SK-N-SH (cell line): ENCODE measurements at regions not wholly inside any gene's neighbourhood (a gene's known extent, or its start where the extent isn't known, plus 50 kb on each side); places are given as distances from the start of the nearest gene placed in this dataset.

Experiments
- CTCF ChIA-PET: fragments of 300-600, 350-600 bp; formaldehyde crosslinking; extraction: SDS; loops from one replicate; lab custom pipeline; 2021; lab: Yijun Ruan, JAX
- POLR2A ChIA-PET: fragments of 350-600 bp; sonication (Branson Sonifier 250); formaldehyde crosslinking; extraction: SDS; loops from one replicate; lab custom pipeline; 2020; ENCODE audit warnings: antibody characterized with exemption, inconsistent platforms; lab: Yijun Ruan, JAX
- DNase-seq: peaks from one replicate; pipeline ENCODE4 v3.0.0; 2012
- H2AFZ ChIP-seq: fragments of 200-600 bp; sonication (generic); 2 replicates; pipeline ENCODE4 v1.8.1; 2016; ENCODE audit warnings: antibody characterized with exemption, mild to moderate bottlenecking, low read depth
- H3F3A ChIP-seq: fragments of 200-600 bp; sonication (generic); replicated peaks from 2 replicates; pipeline ENCODE3; 2016; ENCODE audit warnings: antibody characterized with exemption, mild to moderate bottlenecking; ENCODE audit not compliant: insufficient read depth
- H3K27ac ChIP-seq, 2 experiments: fragments of 200-500 bp in 1 of 2; fragments of 200-600 bp in 1 of 2; sonication (Bioruptor generic) in 1 of 2; sonication (generic), shearing (Covaris generic) in 1 of 2; 2 replicates each; pipeline versions ENCODE4 v1.5.1 to v1.6.1; 2014 to 2016; ENCODE audit warnings: low read depth in 2 of 2, inconsistent platforms in 1 of 2, low read length in 1 of 2, mild to moderate bottlenecking in 1 of 2, mixed read lengths in 1 of 2
- H3K27me3 ChIP-seq: fragments of 200-600 bp; sonication (generic), shearing (Covaris generic); 2 replicates; pipeline ENCODE4 v1.6.1; 2016; ENCODE audit warnings: mixed run types; ENCODE audit not compliant: insufficient read depth
- H3K36me3 ChIP-seq, 2 experiments: fragments of 200-500 bp in 1 of 2; fragments of 200-600 bp in 1 of 2; sonication (Bioruptor generic) in 1 of 2; sonication (generic) in 1 of 2; replicated peaks in 1 of 2; 2 replicates each; pipeline versions ENCODE3 to v1.5.1; 2014 to 2016; ENCODE audit warnings: low read length in 1 of 2, mild to moderate bottlenecking in 1 of 2; ENCODE audit not compliant: insufficient read depth in 2 of 2, control insufficient read depth in 1 of 2
- H3K4me1 ChIP-seq, 2 experiments: fragments of 200-500 bp in 1 of 2; fragments of 200-600 bp in 1 of 2; sonication (Bioruptor generic) in 1 of 2; sonication (generic), shearing (Covaris generic) in 1 of 2; 2 replicates each; pipeline versions ENCODE4 v1.5.1 to v1.6.1; 2014 to 2016; ENCODE audit warnings: low read depth in 1 of 2, low read length in 1 of 2, mixed run types in 1 of 2; ENCODE audit not compliant: insufficient read depth in 2 of 2, control insufficient read depth in 1 of 2
- H3K4me2 ChIP-seq: fragments of 200-600 bp; sonication (generic), shearing (Covaris generic); 2 replicates; pipeline ENCODE4 v1.6.1; 2017; ENCODE audit warnings: mixed run types
- H3K4me3 ChIP-seq, 2 experiments: fragments of 200-500 bp in 1 of 2; fragments of 200-600 bp in 1 of 2; sonication (Bioruptor generic) in 1 of 2; sonication (generic), shearing (Covaris generic) in 1 of 2; 2 replicates each; pipeline versions ENCODE4 v1.5.1 to v1.8.1; 2014 to 2016; ENCODE audit warnings: low read depth in 2 of 2, inconsistent platforms in 1 of 2, low read length in 1 of 2, mild to moderate bottlenecking in 1 of 2, mixed read lengths in 1 of 2, moderate library complexity in 1 of 2
- H3K79me2 ChIP-seq: fragments of 200-600 bp; sonication (generic); 2 replicates; pipeline ENCODE4 v1.8.1; 2017; ENCODE audit warnings: mild to moderate bottlenecking; ENCODE audit not compliant: insufficient read depth
- H3K9ac ChIP-seq: fragments of 200-600 bp; sonication (generic); 2 replicates; pipeline ENCODE4 v1.6.1; 2017; ENCODE audit warnings: mixed run types
- H3K9me2 ChIP-seq: fragments of 200-600 bp; sonication (generic); 2 replicates; pipeline ENCODE4 v1.6.1; 2017; ENCODE audit warnings: mixed run types
- H3K9me3 ChIP-seq: fragments of 200-600 bp; sonication (generic); 2 replicates; pipeline ENCODE4 v1.6.1; 2017; ENCODE audit warnings: mixed run types, mild to moderate bottlenecking, moderate library complexity
- H4K20me1 ChIP-seq: fragments of 200-600 bp; sonication (generic); 2 replicates; pipeline ENCODE4 v1.6.1; 2017; ENCODE audit warnings: mild to moderate bottlenecking, mixed run types; ENCODE audit not compliant: insufficient read depth
- ELF1 ChIP-seq: IDR thresholded peaks from 2 replicates; pipeline ENCODE4 v1.4.0; 2012
- EP300 ChIP-seq, 2 experiments: IDR thresholded peaks; 2 replicates each; pipeline versions ENCODE4 v1.4.0 to v1.6.1; 2012; ENCODE audit warnings: borderline replicate concordance in 1 of 2, low read depth in 1 of 2, low read length in 1 of 2
- GABPA ChIP-seq: IDR thresholded peaks from 2 replicates; pipeline ENCODE4 v1.4.0; 2012; ENCODE audit warnings: low read depth, mild to moderate bottlenecking
- JUND ChIP-seq: IDR thresholded peaks from 2 replicates; pipeline ENCODE4 v1.4.0; 2012
- MXI1 ChIP-seq: IDR thresholded peaks from 2 replicates; pipeline ENCODE4 v1.6.1; 2012; ENCODE audit warnings: mild to moderate bottlenecking, low read depth, low read length, improper control_type of control experiment
- NFIC ChIP-seq: IDR thresholded peaks from 2 replicates; pipeline ENCODE4 v1.4.0; 2012; ENCODE audit warnings: borderline replicate concordance
- NRF1 ChIP-seq: IDR thresholded peaks from 2 replicates; pipeline ENCODE4 v1.6.1; 2012; ENCODE audit warnings: low read depth, mild to moderate bottlenecking, low read length
- PBX3 ChIP-seq: IDR thresholded peaks from 2 replicates; pipeline ENCODE4; 2012
- POLR2AphosphoS5 ChIP-seq: IDR thresholded peaks from 2 replicates; pipeline ENCODE4 v1.6.1; 2012; ENCODE audit warnings: low read depth, low read length
- RAD21 ChIP-seq: IDR thresholded peaks from 2 replicates; pipeline ENCODE4 v1.6.1; 2012; ENCODE audit warnings: mild to moderate bottlenecking, low read length
- RFX5 ChIP-seq: IDR thresholded peaks from 2 replicates; pipeline ENCODE4 v1.6.1; 2012; ENCODE audit warnings: mild to moderate bottlenecking, improper control_type of control experiment, low read length
- SIN3A ChIP-seq: IDR thresholded peaks from 2 replicates; pipeline ENCODE4 v1.6.1; 2012; ENCODE audit warnings: low read depth, mild to moderate bottlenecking, low read length, moderate library complexity, borderline replicate concordance
- SMC3 ChIP-seq: IDR thresholded peaks from 2 replicates; pipeline ENCODE4 v1.6.1; 2012; ENCODE audit warnings: low read depth, low read length, improper control_type of control experiment
- TAF1 ChIP-seq: IDR thresholded peaks from 2 replicates; pipeline ENCODE4 v1.6.1; 2012; ENCODE audit warnings: low read depth, mild to moderate bottlenecking, low read length, moderate library complexity, borderline replicate concordance
- TCF12 ChIP-seq: IDR thresholded peaks from 2 replicates; pipeline ENCODE4 v1.4.0; 2012
- USF1 ChIP-seq: IDR thresholded peaks from 2 replicates; pipeline ENCODE4 v1.4.0; 2012; ENCODE audit warnings: low read depth, borderline replicate concordance
- USF2 ChIP-seq: fragments of 150-350 bp; IDR thresholded peaks from 2 replicates; pipeline ENCODE4 v1.6.1; 2017; ENCODE audit warnings: antibody characterized with exemption, low read length, low read depth, borderline replicate concordance
- YY1 ChIP-seq: IDR thresholded peaks from 2 replicates; pipeline ENCODE4 v1.4.0; 2012; ENCODE audit warnings: low read depth, mild to moderate bottlenecking
- WGBS: methylation state at CpG from one replicate; pipeline ENCODE4 v1.1.6; 2017; ENCODE audit warnings: low lambda C conversion rate; 5-methylcytosine and 5-hydroxymethylcytosine counted together

GRCh38 chr3:177421481-177421785 lies 224.2 kb upstream of the TBL1XR1 start:
- Histone ChIP-seq H3K9ac (no peak overlapping the region), H3K9me3 (no peaks in the 10 kb centered on the region), H2AFZ (no peak overlapping the region), H3K4me2 (no peak overlapping the region), H3K27ac (no peak overlapping the region), H3K9me2 (no peaks in the 10 kb centered on the region), H4K20me1 (no peaks in the 10 kb centered on the region), H3K4me3 (no peak overlapping the region), H3K4me1 (peaks cover 0 to 7% of the 10 kb centered on the region in 2 experiments; a peak in 1 of 4 replicates), H3F3A (no peaks in the 10 kb centered on the region), H3K79me2 (no peaks in the 10 kb centered on the region), H3K36me3 (no peaks in the 10 kb centered on the region), H3K27me3 (no peaks in the 10 kb centered on the region)
- no peak for DNase-seq
- POLR2A ChIA-PET, result no interaction called here
- TF ChIP-seq TAF1, result no peak
- WGBS, result 100% methylated on average over 1 of the region's 1 CpG
- CTCF ChIA-PET, result interaction anchor here (0.8 kb wide), 1 partner anchor 15 kb away, joined by 3 read pairs; no protein-coding TSS in a partner anchor

- Histone ChIP-seq H3K4me1 (peaks cover 0 to 7% of the 10 kb centered on the region in 2 experiments; a peak in 1 of 4 replicates), H3K9me3 (no peaks in the 10 kb centered on the region), H3K79me2 (no peaks in the 10 kb centered on the region), H3K9ac (no peak overlapping the region), H3F3A (no peaks in the 10 kb centered on the region), H3K4me3 (no peak overlapping the region), H3K9me2 (no peaks in the 10 kb centered on the region), H3K36me3 (no peaks in the 10 kb centered on the region), H3K4me2 (no peak overlapping the region), H2AFZ (no peak overlapping the region), H3K27ac (no peak overlapping the region), H3K27me3 (no peaks in the 10 kb centered on the region), H4K20me1 (no peaks in the 10 kb centered on the region)
- ChIA-PET CTCF (interaction anchor here (1.3 kb wide), 1 partner anchor 97 kb away, joined by 3 read pairs; no protein-coding TSS in a partner anchor), POLR2A (interaction anchor here (0.6 kb wide), 1 partner anchor 210 kb away, joined by 3 read pairs; no protein-coding TSS in a partner anchor)
- TF ChIP-seq SIN3A (no peak), MXI1 (no peak), NRF1 (no peak), USF1 (no peak), YY1 (no peak), TCF12 (no peak), POLR2AphosphoS5 (no peak), SMC3 (no peak), JUND (no peak), GABPA (no peak), NFIC (no peak), EP300 (IDR thresholded peaks at IDR 0.05; ENCODE audit: borderline replicate concordance in 1 of 2, low read depth in 1 of 2, low read length in 1 of 2) (no peak), RFX5 (no peak), USF2 (no peak), PBX3 (no peak), RAD21 (no peak), ELF1 (no peak)
- WGBS, result 86% methylated on average over 3 of the region's 3 CpGs
- no peak for DNase-seq
Measured at GRCh38 chr3:177424521-177424920, 227.2 kb upstream of the TBL1XR1 start.
